RWPE1 (cell line): ENCODE measurements at regions not wholly inside any gene's neighbourhood (a gene's known extent, or its start where the extent isn't known, plus 50 kb on each side); places are given as distances from the start of the nearest gene placed in this dataset.

Experiments used
- CTCF ChIA-PET: fragments of 350-600 bp; sonication (Branson Sonifier 250); formaldehyde crosslinking; extraction: SDS; loops from one replicate; lab custom pipeline; 2021; lab: Yijun Ruan, JAX
- POLR2A ChIA-PET: fragments of 400-600 bp; formaldehyde crosslinking; extraction: SDS; loops from one replicate; lab custom pipeline; 2020; ENCODE audit warnings: antibody characterized with exemption; ENCODE audit not compliant: low non-redundant PET; lab: Yijun Ruan, JAX
- DNase-seq: peaks from one replicate; pipeline ENCODE4 v3.0.0; 2012; ENCODE audit warnings: low spot score
- H3K27ac ChIP-seq: fragments of 450-650 bp; 2 replicates; pipeline ENCODE4 v1.5.1; 2017
- TF ChIP-seq, protein P1 (sequence below): fragments of 450-650 bp; conservative IDR thresholded peaks from 2 replicates; pipeline ENCODE4 v1.5.1; 2017; ENCODE audit warnings: low read depth, mild to moderate bottlenecking

DNA sequence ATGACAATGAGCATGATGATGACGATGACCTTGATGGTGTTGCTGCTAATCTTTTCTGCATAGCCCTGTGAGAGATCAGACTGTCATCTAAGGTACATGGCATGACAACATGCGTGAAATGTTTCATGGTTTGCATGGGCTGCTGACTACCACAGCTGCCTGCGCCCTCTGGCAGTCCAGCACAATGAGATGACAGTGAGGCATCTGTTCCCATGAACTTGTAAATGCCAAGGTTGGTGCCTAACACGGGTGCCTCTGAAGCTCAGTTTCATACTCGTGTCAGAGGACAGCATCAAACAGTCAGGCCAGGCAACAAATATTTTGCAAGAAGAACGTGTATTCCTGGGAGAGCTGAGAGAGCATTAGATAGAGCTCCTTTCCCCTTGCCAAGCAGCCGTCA lies 122.0 kb upstream of the PRKCQ start:
- POLR2A ChIA-PET, result no interaction called here
- CTCF ChIA-PET, result interaction anchor here (0.6 kb wide), 1 partner anchor 218 kb away, joined by 3 read pairs; no protein-coding TSS in a partner anchor
- TF ChIP-seq, protein P1, sequence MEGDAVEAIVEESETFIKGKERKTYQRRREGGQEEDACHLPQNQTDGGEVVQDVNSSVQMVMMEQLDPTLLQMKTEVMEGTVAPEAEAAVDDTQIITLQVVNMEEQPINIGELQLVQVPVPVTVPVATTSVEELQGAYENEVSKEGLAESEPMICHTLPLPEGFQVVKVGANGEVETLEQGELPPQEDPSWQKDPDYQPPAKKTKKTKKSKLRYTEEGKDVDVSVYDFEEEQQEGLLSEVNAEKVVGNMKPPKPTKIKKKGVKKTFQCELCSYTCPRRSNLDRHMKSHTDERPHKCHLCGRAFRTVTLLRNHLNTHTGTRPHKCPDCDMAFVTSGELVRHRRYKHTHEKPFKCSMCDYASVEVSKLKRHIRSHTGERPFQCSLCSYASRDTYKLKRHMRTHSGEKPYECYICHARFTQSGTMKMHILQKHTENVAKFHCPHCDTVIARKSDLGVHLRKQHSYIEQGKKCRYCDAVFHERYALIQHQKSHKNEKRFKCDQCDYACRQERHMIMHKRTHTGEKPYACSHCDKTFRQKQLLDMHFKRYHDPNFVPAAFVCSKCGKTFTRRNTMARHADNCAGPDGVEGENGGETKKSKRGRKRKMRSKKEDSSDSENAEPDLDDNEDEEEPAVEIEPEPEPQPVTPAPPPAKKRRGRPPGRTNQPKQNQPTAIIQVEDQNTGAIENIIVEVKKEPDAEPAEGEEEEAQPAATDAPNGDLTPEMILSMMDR, result no peak

DNA sequence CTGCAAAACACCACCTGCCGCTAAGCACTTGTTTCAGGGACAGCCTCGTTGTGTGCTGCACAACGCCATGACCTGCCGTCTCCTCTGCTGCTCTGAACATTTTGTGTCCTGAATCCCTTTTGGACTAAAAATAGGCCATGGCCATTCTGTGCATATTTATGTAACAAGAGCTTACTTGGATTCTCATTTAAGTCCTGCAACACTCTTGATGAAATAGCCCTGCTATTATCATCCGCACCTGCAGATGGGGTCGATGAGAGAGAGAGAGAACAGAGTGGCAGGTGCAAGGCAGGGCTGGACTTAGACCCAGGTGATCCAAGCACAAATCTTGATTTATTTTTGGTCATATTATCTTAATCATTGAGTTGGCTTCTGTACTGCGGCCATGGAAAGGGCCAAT lies 121.2 kb upstream of the PRKCQ start:
- POLR2A ChIA-PET, result no interaction called here
- CTCF ChIA-PET, result interaction anchor here (0.6 to 1.1 kb wide), 3 partner anchors 12 to 219 kb away, joined by 3 read pairs; no protein-coding TSS in a partner anchor
- no peak overlapping the region for H3K27ac ChIP-seq
- peak; percentile 11 for DNase-seq
- TF ChIP-seq, protein P1, result no peak

More for the DNA sequence above, 122.0 kb upstream of the PRKCQ start:
- DNase-seq, result no peak
- no peak overlapping the region for H3K27ac ChIP-seq

DNA sequence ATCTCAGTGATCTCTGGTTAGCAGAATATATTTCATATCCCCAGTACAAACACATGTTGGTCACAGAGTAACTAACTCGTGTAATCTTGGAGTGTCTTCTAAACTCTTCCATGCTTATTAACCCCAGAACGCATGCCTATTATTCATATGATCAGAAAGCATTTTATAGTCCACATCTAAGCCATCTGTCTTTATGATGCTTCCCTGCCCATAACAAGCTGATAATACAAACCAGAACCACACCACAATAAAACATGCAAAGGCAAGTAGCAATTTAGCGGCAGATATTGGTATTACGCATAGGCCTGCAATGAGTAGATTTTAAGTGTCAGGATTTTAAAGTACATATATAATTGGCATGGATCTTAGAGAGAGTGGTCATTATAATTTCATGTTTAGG lies 120.0 kb upstream of the PRKCQ start:
- ChIA-PET CTCF (interaction anchor here (0.8 to 1.1 kb wide), 2 partner anchors 11 to 13 kb away, joined by 3 read pairs; no protein-coding TSS in a partner anchor), POLR2A (no interaction called here)
- TF ChIP-seq, protein P1, result no peak
- DNase-seq, result no peak
- H3K27ac ChIP-seq, result no peak overlapping the region

DNA sequence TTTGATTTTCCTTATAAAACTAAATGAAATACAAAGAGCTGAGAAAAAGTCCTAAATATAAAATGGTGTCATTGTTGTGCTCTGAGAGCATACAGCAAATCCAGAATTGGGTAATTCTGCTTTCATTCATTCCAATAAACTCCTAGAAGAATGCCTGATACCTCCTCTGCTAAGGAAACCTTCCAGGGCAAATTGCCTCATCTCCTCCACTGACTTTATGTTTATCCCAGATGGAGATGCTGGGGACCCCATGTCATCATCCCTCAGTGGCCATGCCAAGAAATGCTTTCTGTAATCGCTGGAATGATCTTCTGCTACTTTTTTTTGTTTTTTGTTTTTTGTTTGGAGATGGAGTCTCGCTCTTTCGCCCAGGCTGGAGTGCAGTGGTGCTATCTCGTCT lies 119.3 kb upstream of the PRKCQ start:
- TF ChIP-seq, protein P1, result no peak
- DNase-seq, result no peak
- ChIA-PET CTCF (no interaction called here), POLR2A (no interaction called here)
- no peak overlapping the region for H3K27ac ChIP-seq

DNA sequence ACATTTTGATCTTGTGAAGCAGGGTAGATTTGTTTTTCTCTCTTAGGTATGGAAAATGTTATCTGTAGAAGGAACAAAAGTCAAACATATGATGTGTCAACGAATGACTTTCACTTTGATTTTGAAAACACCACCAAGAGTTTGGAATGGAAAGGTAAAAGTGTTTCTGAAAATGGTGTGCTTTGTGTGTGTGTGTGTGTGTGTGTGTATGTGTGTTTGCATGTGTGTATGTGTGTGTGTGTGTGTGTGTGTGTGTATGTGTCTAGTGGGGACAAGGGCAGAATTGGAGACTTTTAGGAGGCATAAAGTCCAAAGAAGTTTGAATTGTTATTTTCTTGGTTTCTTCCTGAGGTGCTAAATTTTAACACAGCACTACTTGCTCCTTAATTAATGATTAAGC lies 115.4 kb upstream of the PRKCQ start:
- DNase-seq, result no peak
- H3K27ac ChIP-seq, result no peak overlapping the region
- ChIA-PET CTCF (no interaction called here), POLR2A (no interaction called here)
- TF ChIP-seq, protein P1, result no peak

DNA sequence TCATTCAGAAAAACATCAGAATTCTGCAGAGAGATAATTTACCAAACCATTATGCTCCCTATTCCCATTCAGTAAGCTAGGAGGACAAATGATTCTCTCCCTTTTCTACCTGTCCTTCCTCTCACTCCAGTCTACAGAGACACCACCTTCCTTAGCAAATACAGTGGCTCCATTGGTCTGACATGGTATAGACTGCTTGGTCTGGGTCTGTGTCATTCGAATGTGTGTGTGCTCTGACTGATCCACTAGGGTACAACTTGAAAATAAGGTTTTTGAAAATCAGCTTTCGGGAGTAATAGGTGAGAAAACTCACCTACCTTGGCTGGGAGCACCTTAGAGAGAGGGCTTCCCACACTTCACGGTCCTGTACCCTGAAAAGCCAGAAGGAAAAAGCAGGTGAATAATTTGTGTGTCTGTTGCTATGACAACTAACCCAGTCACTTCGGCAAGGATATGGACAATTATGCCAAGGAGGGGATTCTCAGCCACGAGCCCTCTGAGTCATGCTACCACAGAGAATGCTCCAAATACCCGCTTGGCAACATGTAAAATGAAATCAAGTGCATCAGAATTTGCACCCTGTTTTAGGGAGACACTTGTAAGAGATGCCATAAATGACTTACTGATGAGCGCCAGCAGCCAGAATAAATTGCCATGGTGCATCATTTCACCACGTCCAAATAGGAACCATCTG lies 114.5 kb upstream of the PRKCQ start:
- DNase-seq, result peak; percentile 14
- ChIA-PET POLR2A (no interaction called here), CTCF (interaction anchor here (0.6 kb wide), 1 partner anchor 334 kb away, joined by 3 read pairs; no protein-coding TSS in a partner anchor)
- H3K27ac ChIP-seq, result no peak overlapping the region
- TF ChIP-seq, protein P1, result no peak
